Fibroblast of lung (primary cell): ENCODE measurements at regions not wholly inside any gene's neighbourhood (a gene's known extent, or its start where the extent isn't known, plus 50 kb on each side); places are given as distances from the start of the nearest gene placed in this dataset.

Source experiments
- DNase-seq, 2 donors: peaks; one replicate each; pipeline versions ENCODE4 v3.0.0 to v3.0.0-alpha.2; 2010; ENCODE audit warnings: low read depth in 2 of 2
- H2AFZ ChIP-seq: 2 replicates; pipeline ENCODE4 v1.5.1; 2012; ENCODE audit warnings: low read length, control low read depth, inconsistent platforms
- H3K27ac ChIP-seq: 2 replicates; pipeline ENCODE4 v1.5.1; 2011; ENCODE audit warnings: low read length, control low read depth; ENCODE audit not compliant: insufficient read depth
- H3K27me3 ChIP-seq: 2 replicates; pipeline ENCODE4 v1.5.1; 2011; ENCODE audit warnings: mild to moderate bottlenecking, low read length; ENCODE audit not compliant: control insufficient read depth, insufficient read depth
- H3K36me3 ChIP-seq: 2 replicates; pipeline ENCODE4 v1.5.1; 2011; ENCODE audit warnings: low read length; ENCODE audit not compliant: control insufficient read depth, insufficient read depth
- H3K4me1 ChIP-seq: 2 replicates; pipeline ENCODE4 v1.5.1; 2011; ENCODE audit warnings: low read length; ENCODE audit not compliant: control insufficient read depth, insufficient read depth; ENCODE audit errors: extremely low read depth
- H3K4me2 ChIP-seq: 2 replicates; pipeline ENCODE4 v1.5.1; 2011; ENCODE audit warnings: low read length, control low read depth; ENCODE audit not compliant: insufficient read depth; ENCODE audit errors: extremely low read depth
- H3K4me3 ChIP-seq, 4 experiments: fragments of 200-600 bp in 1 of 4; sonication (generic) in 1 of 4; replicated peaks in 1 of 4; 2 replicates each; pipeline ENCODE4 v1.5.1; 2011 to 2016; ENCODE audit warnings: low read length in 4 of 4, low read depth in 3 of 4, mild to moderate bottlenecking in 3 of 4, control low read depth in 2 of 4, inconsistent platforms in 1 of 4, mixed read lengths in 1 of 4; ENCODE audit not compliant: insufficient read depth in 1 of 4; ENCODE audit errors: control extremely low read depth in 1 of 4
- H3K79me2 ChIP-seq: 2 replicates; pipeline ENCODE4 v1.5.1; 2012; ENCODE audit warnings: mild to moderate bottlenecking, low read length, inconsistent platforms; ENCODE audit not compliant: control insufficient read depth, insufficient read depth
- H3K9ac ChIP-seq: 2 replicates; pipeline ENCODE4 v1.5.1; 2011; ENCODE audit warnings: mild to moderate bottlenecking, low read length, control low read depth; ENCODE audit not compliant: insufficient read depth
- H3K9me3 ChIP-seq: 2 replicates; pipeline ENCODE4 v1.5.1; 2012; ENCODE audit warnings: low read depth, low read length; ENCODE audit not compliant: control insufficient read depth, insufficient read depth
- H4K20me1 ChIP-seq: 2 replicates; pipeline ENCODE4 v1.5.1; 2011; ENCODE audit warnings: low read length; ENCODE audit not compliant: control insufficient read depth, insufficient read depth; ENCODE audit errors: extremely low read depth
- EZH2 ChIP-seq: IDR thresholded peaks from 2 replicates; pipeline ENCODE4 v1.5.1; 2012; ENCODE audit warnings: low read length, control low read depth, mild to moderate bottlenecking; ENCODE audit errors: missing control alignments
- TF ChIP-seq, protein P1 (sequence below), 2 donors: IDR thresholded peaks in 1 of 2; conservative IDR thresholded peaks in 1 of 2; 1 replicate in 1 of 2; 2 replicates in 1 of 2; pipeline ENCODE4 v1.5.1; 2011 to 2012; ENCODE audit warnings: low read length in 2 of 2, control low read depth in 1 of 2, inconsistent platforms in 1 of 2, low read depth in 1 of 2, mild to moderate bottlenecking in 1 of 2

DNA sequence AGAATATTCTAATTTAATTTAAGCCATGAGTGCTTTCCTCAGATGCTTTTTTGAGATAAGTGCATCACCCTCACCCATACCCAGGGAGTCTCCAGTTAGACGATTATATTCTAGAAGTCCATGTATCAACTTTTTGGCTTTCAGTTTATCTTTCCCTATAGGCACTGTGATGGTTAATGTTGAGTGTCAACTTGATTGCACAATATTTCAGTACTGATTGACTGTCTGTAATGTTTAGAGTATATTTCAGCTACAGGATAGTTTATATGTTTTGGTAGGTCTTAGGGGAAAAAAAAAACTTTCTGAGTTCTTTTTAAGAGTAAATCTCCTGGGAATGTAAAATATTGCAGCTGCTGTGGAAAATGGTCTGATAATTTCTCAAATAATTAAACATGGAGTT, 535.4 kb downstream of the ADRA2A start:
- TF ChIP-seq, protein P1, sequence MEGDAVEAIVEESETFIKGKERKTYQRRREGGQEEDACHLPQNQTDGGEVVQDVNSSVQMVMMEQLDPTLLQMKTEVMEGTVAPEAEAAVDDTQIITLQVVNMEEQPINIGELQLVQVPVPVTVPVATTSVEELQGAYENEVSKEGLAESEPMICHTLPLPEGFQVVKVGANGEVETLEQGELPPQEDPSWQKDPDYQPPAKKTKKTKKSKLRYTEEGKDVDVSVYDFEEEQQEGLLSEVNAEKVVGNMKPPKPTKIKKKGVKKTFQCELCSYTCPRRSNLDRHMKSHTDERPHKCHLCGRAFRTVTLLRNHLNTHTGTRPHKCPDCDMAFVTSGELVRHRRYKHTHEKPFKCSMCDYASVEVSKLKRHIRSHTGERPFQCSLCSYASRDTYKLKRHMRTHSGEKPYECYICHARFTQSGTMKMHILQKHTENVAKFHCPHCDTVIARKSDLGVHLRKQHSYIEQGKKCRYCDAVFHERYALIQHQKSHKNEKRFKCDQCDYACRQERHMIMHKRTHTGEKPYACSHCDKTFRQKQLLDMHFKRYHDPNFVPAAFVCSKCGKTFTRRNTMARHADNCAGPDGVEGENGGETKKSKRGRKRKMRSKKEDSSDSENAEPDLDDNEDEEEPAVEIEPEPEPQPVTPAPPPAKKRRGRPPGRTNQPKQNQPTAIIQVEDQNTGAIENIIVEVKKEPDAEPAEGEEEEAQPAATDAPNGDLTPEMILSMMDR (conservative IDR thresholded peaks at IDR 0.05 in 1 of 2, IDR thresholded peaks at IDR 0.05 in 1 of 2; ENCODE audit: low read depth in 1 of 2, low read length in 2 of 2): no peak
- TF ChIP-seq EZH2: no peak
- Histone ChIP-seq H3K36me3 (no peaks in the 10 kb centered on the region), H3K9me3 (no peaks in the 10 kb centered on the region), H3K4me1 (no peaks in the 10 kb centered on the region), H4K20me1 (no peaks in the 10 kb centered on the region), H2AFZ (no peak overlapping the region), H3K27me3 (no peaks in the 10 kb centered on the region), H3K4me3 (no peak overlapping the region), H3K27ac (no peak overlapping the region), H3K4me2 (no peak overlapping the region), H3K79me2 (no peaks in the 10 kb centered on the region), H3K9ac (no peak overlapping the region)
- DNase-seq: no peak

DNA sequence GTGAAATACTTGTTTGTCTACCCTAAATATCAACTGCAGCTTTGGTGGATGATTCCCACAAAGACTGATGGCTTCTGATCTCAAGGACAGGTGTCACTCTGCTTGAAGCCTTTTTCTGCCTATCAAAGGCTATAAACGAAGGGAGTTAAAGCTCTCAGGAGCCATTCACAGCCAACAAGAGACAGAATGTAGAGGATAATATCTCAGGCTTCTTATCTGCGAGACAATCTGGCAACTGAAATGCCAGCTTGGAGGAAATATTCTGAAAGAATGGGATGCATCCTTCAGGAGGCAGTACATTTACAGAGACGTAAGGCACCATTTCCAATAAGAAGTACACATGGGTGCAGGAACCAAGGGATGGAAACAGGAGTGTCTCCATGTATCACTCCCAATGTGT, 549.4 kb downstream of the GPAM start:
- Histone ChIP-seq H3K9me3 (no peaks in the 10 kb centered on the region), H3K27me3 (no peaks in the 10 kb centered on the region), H3K79me2 (no peaks in the 10 kb centered on the region), H2AFZ (no peak overlapping the region), H3K4me2 (no peak overlapping the region), H3K4me1 (no peaks in the 10 kb centered on the region), H3K4me3 (no peak overlapping the region), H3K9ac (no peak overlapping the region), H4K20me1 (no peaks in the 10 kb centered on the region), H3K36me3 (no peaks in the 10 kb centered on the region), H3K27ac (no peak overlapping the region)
- DNase-seq: no peak
- no peak for TF ChIP-seq EZH2
- TF ChIP-seq, protein P1 (conservative IDR thresholded peaks at IDR 0.05 in 1 of 2, IDR thresholded peaks at IDR 0.05 in 1 of 2; ENCODE audit: low read depth in 1 of 2, low read length in 2 of 2): no peak

DNA sequence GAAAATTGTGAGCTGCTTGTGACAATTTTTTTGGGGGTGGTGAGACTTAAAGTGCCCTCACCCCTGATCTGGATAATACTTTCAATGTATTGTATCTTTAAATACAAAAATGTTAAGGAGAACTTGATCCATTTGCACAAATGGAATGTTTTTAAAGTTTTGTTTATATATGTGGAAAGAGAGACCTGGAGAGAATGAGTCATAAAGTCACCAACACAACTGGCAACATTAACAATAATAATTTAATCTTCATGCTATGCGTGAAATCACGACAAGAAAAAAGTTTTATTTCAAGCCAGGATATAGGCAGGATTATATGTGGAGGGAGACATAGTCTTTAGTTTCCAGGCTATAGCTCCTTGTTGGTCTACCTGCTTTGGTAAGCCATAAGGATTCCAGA, 537.5 kb downstream of the GPAM start:
- H3K9me3 ChIP-seq: no peaks in the 10 kb centered on the region
- no peaks in the 10 kb centered on the region for H3K4me1 ChIP-seq
- no peak overlapping the region for H3K4me2 ChIP-seq
- no peaks in the 10 kb centered on the region for H4K20me1 ChIP-seq
- H3K9ac ChIP-seq: no peak overlapping the region
- no peak overlapping the region for H3K27ac ChIP-seq
- H3K79me2 ChIP-seq: no peaks in the 10 kb centered on the region
- no peaks in the 10 kb centered on the region for H3K27me3 ChIP-seq
- DNase-seq: no peak
- no peak overlapping the region for H3K4me3 ChIP-seq
- TF ChIP-seq, protein P1 (conservative IDR thresholded peaks at IDR 0.05 in 1 of 2, IDR thresholded peaks at IDR 0.05 in 1 of 2; ENCODE audit: low read depth in 1 of 2, low read length in 2 of 2): no peak
- TF ChIP-seq EZH2: no peak
- no peak overlapping the region for H2AFZ ChIP-seq
- H3K36me3 ChIP-seq: no peaks in the 10 kb centered on the region
